ENCODE measurements at regions not wholly inside any gene's neighbourhood (a gene's known extent, or its start where the extent isn't known, plus 50 kb on each side); places are given as distances from the start of the nearest gene placed in this dataset.
"Not testable (repeated sequence)": the region's sequence is repeated elsewhere in the genome, so short reads cannot be mapped to it uniquely, and the experiment has no call there.

DNA sequence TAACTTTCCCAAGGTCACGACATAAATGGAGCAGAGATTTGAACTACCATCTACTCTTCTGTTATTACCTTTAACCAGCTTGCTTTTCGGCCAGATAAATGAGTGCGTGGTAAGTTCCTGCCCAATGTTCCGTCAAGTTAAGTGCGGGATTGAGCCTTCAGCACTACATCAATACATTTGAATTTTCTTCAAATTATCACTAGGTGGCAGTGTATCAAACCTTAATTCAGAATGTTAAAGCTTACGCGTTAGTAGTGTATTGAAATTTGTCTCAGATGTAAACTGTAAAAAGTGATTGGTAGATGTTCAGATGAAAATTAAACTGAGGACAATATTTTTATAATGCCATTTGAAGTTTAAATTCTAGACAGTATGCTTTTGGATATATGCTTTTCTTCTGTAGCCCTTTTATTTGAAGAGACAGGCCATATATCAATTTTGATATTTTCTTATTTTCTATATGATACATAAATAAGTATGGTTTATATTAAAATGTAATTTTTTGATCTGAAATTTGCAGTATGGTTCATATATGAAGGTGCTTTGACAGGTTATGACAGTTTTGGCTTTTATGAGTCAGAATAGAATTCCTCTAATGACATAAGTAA, 681.3 kb downstream of the ADCYAP1 start:
- peak; percentile 48 for DNase-seq

DNA sequence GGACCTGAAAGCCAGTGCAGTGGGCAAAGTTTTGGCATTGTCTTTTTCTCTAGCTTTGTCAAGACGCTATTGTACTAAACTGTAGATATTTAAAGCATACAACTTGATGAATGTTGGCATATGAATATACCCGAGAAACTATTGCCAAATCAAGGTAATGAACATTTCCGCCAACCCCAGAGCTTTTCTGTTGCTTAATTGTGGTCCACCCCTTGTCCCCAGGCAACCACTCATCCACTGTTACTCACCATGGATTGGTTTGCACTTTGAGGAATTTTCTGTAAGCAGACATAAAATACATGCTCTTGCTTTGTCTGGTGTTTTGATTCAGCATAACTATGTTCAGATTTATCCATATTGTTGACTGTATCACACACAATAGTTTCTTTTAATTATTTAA, 688.4 kb downstream of the ADCYAP1 start:
- DNase-seq: no peak

DNA sequence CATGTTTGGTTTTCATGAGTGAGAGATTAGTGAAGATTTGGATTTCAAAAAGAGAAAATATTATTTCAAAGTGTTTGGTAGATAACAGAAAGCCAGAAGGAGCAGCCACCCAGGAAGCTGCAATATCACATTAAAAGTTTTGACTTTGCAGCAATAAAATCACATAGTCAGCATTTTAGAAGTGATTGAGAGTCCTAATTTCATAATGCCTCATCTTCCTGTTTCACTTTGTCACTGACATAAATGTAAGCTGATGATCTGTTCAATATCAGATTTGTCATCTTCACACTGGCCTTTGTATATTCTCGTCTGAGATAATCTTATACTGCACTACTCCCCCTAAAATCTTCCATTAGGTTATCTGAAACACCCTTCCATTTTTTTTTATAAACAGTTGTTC, 690.5 kb downstream of the ADCYAP1 start:
- peak; percentile 69 for DNase-seq

DNA sequence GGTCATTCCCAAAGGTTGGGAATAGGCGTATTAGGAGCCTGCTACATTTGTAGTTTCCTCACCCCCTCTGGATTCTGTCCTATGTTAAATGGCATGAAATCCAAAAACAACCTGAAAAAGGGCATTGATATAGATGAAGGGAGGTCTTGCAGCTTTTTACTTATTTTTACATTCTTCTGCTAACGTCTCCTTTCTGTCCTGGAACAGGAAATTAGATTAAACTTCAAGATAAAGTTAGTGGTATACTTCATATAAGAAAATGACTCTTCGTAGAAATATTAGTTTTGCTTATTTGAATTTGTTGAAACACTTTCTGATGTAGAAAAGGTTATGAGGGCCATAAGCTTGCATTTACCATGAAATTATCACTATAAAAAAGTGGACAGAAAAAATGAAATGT, 694.5 kb downstream of the ADCYAP1 start:
- no peak for DNase-seq

DNA sequence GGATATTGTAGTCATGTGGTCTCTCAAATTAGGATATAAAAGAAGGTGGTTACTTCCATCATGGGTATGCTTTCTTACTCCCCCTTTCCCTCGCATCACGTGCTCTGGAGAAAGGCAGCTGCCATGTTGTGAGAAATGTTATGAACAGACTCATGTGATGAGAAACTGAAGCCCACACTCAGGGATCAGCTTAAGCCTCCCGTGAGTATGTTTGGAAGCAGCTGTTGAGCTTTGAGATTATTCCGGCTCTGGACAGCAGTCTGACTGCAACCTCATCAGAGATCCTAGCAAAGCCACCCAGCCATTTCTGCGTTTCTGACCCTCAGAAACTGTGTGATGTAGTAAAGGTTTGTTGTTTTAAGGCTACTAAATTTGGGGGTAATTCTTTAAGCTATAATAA, 700.1 kb downstream of the ADCYAP1 start:
- no peak for DNase-seq

DNA sequence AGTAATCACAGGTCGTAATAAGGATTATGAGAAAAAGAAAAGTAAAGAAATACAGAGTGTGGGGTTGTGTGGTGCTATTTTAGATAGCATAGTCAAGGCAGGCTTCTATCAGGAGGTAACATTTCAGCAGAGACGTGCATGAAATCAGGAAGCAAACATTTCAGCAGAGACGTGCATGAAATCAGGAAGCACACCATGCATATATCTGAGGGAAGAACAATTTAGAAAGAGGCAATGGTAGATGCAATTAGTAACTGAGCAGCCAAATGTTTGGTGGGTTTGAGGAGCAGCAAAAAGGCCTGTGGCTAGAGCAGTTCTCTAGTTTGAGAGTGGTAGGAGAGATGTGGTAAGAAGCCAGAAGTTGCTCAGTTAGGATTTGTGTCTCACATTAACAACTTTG, 713.7 kb downstream of the ADCYAP1 start:
- no peak for DNase-seq

DNA sequence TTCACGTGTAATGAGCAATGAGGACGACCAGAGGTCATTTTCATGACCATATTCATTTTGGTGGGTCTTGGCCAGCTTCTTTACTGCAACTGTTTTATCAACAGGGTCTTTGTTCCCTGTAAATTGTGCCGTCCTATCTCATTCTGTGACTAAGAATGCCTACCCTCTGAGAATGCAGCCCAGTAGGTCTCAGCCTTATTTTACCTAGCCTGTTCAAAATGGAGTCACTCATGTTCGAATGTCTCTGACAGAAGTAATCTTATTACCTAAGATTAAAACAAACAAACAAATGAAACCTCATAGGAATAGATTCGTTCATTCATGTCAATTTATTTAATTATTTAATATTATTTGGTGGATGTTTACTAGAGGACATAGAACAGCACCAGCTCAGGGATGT, 714.8 kb downstream of the ADCYAP1 start:
- DNase-seq: no peak

DNA sequence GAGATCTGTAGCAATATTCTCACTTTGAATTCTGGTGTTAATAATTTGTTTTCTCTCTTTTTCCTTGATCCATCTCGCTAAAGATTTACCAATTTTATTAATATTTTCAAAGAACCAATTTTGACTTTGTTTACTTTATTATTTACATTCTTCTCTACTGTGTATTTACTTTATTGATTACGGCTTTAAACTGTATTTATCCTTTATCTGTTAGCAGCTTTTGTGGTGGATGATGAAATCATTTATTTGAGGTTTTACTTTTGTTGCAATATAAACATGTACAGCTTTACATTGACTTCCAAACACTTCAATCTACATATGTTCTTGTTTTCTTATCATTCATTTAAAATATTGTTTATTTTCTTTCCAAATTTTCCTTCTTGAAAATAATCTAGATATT, 719.9 kb downstream of the ADCYAP1 start:
- no peak for DNase-seq

DNA sequence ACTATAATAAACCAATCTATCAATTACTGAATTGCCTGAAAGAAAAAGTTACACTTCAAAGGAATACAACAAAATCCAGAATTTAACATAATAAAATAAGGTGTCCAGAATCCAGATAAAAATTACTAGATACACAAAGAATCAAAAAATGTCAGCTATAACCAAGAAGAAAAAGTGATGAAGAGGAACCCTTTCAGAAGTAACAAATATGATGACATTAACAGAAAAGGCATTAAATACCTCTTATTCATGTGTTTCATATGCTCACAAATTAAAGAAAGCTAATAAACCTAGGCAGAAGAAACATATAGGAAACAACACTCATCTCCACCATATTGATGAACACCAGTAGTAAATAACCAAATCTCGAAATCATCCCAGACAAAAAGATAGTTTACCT, 722.8 kb downstream of the ADCYAP1 start:
- no peak for DNase-seq

DNA sequence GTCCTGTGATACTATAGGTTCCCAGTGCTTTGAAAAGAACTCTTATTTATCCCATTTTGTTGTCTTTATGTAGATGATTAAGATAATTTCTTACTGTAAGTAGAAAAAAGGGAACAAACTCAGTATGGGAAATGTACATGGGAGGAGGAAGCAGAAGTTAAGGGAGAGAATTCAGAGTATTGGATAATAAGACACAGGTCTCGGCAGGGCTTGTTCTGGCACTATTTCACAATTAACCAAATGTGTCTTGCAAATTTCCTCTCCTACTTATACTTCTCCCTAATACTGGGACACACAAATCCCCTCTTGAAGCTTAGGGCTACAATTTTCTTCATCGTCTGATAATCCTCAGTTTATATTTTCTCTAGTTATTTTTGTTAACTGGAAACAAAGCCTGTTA, 744.0 kb downstream of the ADCYAP1 start:
- peak; percentile 84 for DNase-seq

DNA sequence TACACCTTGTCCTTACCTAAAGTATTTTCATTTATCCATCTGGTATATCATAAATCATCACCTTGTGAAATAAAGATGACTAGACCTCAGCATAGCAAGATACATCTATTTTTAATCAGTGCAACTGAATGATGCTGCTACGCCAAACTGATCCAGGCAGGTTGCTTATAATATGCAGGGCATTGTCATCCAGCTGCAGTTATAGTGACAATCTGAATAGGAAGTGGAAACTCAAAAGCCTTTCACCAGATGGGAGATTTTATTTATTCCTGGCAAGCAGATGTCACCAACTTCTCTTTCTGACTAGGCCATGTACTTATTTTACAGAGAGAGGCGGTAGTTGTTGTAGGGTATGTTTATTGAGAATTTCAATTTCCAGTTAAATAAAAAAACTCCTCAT, 747.3 kb downstream of the ADCYAP1 start:
- DNase-seq: no peak

DNA sequence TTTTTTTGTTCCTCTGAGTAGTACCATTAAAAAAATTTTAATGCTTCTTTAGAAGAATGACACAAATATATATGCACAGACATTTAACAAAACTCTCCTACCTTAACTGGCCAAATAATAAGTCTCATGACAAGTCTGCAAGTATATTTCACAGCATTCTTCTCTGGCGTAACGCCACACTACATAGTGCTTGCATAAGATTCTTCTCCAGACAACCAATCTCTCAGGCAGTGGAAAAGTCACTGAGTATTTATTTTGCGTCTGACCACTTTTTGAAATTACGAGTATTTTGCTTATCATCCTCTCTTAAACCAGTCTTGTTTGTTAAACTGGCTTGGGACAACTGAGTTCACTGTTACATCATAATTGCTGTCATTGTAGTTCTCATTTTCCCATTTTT, 749.2 kb downstream of the ADCYAP1 start:
- peak; percentile 4 for DNase-seq

DNA sequence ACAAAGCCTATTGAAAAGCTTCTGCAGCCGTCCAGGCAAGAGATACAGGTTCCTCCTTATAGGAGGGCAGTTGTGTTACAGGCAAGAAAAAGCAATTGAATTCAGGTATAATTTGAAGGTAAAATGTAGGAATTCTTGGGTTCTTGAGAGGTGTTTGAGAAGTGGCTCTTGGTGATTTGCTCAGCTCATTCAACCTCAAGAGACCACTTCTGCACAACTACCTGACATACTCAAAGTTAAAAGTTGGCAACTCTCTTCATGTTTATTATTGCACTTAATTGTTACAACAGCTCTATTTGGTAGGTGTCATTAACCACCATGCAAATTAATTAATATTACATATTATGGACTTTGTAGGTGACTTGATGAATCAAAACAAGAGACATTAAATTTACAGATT, 753.2 kb downstream of the ADCYAP1 start:
- DNase-seq: no peak

DNA sequence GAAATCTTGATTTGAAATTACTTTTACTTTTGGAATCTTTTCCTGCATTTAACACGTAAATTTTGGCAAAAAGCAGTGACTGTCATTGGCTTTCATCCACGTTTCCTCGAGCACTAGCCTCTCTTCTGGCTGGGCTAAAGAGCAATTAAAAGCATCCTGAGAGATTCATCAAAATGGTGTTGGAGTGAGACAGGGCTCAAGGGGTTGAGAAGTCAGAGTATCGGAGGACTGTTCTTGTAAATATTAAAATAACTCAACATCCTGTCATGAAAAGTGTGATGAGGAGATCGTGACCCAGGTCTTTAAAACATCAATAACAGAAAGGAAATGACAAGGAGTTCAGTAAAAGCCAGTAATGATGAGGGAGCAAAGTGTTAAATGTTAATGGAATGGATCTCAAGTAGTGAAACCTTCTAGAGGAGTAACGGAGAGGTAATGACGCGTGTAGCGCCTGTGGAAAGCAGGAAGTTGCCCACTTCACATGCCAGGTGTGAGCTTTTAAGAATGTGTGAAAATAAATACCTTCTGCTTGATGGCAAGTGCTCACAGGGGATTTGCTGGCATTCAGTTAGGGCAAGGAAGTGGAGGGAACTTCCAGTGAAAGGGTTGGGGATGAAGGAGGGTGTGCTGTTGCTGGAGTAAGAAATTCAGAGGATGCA, 754.4 kb downstream of the ADCYAP1 start:
- no peak for DNase-seq

DNA sequence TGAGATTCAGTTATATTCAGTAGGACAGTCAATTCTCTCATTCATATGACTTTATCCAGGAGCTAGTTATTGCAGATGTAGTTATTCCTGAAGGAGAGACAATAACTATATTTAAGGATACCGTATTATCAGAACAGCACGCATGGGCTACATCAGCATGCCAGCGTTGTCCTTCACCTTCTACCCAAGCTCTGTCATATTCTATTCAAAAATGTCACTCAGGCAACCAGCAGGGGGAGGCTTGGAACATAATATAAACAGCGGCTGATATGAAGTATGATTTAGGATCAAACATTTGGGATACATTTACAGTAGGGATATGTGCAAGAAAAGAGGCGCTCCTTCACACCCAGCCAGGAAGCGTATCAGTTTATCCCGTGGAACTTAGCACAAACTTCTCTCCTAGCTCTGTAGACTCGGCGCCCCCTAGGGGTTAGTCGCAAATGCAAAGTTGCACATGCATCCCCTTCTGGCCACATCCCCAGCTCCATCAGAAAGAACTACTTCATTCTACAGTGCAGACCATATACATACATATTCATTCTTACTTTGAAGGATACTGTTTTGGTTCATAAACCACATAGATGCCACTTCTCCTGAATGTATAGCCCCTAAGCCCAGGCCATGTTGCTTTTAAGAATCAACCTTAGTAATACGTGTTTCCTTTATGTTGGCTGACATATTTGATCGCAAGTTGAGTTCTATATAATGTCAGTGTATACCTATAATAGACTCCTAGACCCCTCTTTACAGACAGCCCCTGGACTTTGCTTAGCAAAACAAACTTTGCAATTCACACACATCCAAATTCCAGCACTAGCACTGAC, 759.4 kb downstream of the ADCYAP1 start:
- peak; percentile 65 for DNase-seq

DNA sequence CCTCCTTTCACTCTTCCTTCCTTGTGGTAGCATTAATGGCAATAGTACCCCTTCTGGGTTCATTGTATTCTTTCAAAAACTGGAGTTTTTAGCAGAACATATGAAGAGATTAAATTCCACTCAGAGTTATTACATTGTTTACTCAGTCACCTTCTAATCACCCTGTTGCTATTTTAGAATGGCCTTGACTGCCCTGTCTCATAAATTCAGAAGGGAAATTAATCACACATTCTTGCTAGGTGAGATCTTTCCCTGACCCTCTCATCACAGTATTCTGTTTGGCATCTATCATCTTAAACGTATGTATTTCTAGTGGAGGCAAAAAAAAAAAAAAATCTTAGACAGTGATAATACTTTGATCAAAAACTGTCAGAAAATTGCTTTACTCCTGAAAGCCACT, 760.4 kb downstream of the ADCYAP1 start:
- DNase-seq: no peak

DNA sequence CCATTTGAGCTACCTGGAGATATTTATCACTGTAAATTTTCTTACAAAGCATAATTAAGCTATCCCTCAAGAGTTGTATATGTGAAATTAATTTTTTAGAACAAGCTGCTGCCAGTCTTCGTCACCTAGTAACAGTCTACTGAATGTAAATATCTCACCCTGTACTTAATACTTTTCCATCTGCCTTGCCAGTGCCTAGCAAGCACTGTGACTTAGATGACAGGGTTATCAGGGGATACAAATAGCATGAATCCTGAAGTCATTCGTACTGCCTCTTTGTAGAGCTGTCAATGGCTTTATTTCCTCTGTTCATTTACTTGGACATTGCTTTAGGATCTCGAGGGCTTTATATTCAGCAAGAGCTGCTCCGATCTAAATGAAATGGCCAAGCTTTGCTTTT, 763.6 kb downstream of the ADCYAP1 start:
- DNase-seq: no peak

DNA sequence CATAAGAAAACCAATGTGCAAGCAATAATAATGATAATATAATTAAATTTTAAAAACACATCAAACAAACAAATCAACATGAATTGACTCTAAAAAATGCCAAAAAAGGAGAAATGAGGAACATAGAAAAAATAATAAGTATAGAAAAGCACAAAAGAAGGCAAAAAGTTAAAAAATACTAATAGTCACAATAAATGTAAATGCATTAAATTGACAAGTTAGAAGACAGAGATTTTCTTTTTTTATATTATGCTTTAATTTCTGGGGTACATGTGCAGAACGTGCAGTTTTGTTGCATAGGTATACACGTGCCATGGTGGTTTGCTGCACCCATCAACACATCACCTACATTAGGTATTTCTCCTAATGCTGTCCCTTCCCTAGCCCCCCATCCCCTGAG, 767.0 kb downstream of the ADCYAP1 start:
- not testable (repeated sequence) for DNase-seq

DNA sequence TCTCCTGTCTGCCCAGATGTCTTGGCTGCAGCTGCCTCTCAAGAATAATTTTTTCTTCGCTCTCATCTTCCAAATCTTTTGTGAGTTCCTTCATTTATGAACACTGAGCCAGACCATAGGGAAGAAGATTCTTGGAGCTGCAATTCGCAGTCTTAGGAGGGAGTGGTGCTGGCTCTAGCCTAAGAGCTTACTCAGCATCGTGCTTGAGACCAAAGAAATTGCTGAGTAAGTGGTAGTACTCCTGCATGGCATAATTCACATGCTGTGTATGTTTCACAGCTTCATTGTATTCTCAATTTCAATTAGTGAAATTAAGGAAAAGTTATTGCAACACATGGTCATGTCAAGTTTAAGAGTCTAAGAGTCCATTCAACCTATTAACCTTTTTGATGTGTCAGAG, 771.7 kb downstream of the ADCYAP1 start:
- no peak for DNase-seq

DNA sequence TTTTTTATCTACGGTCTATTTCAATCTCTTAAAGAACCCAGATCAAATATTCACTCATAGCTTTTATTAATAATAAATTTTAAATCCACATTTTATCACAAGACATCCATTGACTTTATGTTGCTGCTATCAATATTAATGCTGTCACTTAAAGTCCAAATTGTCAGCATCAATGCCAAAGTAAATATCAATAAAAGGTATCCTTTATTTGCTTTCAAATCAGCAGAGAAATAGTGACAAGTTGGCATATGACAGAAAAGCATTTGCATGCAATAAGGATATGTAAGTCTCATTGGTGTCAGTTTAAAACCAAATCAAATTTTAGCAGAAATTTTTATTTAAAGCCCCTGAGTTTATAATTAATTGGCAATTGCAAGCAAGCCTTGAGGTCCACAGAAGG, 775.4 kb downstream of the ADCYAP1 start:
- no peak for DNase-seq

DNA sequence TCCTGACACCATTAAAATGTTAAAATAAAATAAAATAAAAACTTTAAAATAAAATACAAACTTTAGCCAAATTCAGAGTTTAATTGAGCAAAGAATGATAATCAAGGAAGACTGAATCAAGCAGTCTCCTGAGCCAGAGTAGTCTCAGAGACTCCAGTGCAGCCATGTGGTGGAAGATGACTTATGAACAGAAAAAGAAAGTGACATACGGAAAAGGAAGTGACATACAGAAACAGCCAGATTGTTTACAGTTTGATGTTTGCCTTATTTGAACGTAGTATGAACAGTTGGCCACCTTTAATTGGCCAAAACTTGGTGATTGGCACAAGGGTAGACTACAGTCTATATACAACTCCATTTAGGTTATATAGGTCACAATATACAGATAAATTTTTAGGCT, 787.2 kb downstream of the ADCYAP1 start:
- no peak for DNase-seq

DNA sequence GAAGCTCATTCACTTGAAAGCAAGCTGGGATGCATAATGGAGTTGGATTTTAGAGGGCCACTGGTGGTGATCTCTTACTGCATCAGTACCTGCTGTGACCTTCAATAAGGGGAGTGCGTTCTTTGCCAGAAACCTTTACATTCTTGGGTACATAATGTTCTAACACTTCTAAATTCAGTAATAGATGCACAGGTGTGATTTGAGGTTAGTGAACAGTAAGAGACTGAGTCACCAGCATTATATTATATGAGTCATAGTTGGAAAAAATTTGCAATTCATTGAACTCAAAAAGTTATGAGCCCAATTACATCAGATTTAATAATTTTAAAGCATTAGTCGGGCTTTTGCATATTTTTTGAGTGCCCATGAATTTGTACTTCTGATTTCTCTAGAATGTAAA, 803.3 kb downstream of the ADCYAP1 start:
- DNase-seq: no peak

DNA sequence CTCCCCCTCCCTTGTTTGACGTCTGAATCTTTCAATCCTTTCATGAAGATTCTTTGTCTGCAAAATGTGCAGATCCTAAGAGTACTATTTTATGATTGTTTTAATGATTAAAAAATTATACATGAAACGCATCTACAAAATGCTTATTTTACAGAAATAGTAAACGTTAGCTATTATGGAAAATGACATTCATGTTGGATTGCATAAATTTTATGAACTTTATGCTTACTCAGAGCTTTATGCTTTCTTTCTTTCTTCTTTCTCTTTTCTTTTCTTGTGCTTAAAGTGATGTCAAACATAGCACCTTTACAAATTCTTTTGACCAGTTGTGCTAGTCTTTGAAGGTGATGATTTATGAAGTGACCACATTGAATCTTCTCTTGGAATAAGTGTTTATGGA, 805.4 kb downstream of the ADCYAP1 start:
- no peak for DNase-seq

DNA sequence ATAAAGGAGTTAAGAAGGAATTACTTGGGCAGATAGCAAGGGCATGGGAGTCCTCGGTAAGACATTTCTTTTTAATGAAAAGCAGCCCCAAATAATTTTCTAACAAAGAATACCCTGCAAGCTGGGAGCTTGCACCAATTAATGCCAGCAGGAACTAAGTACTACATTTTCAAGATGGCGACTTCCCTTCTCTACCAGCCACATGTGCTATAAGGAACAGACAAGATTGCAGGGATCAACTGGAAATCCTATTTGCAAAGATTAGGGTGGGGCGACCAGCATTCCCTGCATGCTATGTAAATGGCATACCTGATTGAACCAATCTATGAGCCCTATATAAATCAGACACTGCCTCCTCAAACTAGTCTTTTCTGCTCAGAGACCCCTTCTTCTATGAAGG, 827.5 kb downstream of the ADCYAP1 start:
- no peak for DNase-seq

All from inflammatory macrophage treated with lipopolysaccharide for 4 hours (primary cell).